GM19025 (cell line): ENCODE measurements at regions not wholly inside any gene's neighbourhood (a gene's known extent, or its start where the extent isn't known, plus 50 kb on each side); places are given as distances from the start of the nearest gene placed in this dataset.

ENCODE experiments used
- ATAC-seq: cut with Tn5 transposase; IDR thresholded peaks from one replicate; pipeline ENCODE4 v1.9.1; 2021; ENCODE audit warnings: mild to moderate bottlenecking, low read depth, moderate library complexity; ENCODE audit not compliant: unreplicated experiment

DNA sequence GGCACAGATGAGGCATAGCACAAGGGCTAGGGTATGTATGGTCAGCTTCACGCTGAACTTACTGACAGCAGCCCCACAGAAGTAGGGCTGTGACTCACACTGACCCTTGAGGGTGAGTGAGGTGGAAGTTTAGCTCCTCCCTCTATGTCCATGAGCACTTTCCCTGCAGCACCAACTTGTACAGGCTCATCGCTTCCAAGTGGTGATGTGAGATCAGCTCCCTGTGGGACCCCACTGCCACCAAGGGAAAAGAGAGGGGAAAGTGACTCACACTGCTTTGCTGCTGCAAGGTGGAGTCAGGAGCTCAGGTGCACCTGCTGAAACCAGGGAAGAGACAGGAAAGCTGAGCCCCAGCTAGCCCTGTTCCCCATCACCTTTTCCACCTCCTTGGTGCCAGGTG is 91.5 kb downstream of the TEX51 start:
- no peak for ATAC-seq

DNA sequence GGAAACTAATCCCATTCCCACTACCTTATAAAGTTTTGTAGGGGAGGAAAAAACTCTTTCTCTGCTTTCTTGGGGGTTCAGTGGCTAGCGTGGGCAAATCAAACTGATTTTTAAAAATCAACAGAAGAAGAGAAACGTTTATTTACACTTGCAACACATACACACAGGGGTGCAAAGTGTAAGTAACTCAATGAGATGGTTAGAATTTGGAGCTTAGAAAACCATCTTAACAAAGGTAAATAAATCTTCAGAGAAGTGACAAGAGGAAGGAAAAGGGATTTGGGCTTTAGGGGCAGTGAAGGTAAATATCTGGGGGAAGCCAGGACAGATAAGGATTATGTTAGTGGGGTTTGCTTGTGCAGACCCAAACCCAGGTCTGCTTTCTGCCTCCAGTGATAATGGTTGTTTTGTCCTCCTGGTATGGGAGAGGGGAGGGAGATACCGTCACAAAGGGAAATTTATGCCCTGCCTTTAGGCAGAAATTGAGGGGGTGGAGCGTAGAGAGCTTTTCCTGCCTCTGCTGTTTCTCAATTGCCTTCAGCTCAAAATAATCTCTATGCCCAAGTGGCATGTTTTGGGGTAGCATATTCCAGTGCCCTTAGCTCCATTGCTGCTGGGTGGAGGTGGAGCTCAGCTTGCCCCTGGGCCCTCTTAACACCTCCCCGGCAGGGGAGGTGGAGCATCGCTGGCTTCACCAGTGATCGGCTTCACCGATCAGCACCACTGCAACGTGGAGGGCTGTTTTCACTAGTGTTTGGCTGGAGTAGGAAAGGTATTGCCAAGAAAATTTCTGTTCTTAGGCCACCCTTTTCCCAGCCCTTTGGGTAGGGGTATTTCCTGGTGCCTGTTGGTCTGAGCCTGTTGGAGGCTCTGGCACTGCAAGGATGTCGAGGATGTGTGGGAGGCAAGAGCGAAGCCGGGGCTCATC is 92.2 kb downstream of the TEX51 start:
- ATAC-seq, result no peak

DNA sequence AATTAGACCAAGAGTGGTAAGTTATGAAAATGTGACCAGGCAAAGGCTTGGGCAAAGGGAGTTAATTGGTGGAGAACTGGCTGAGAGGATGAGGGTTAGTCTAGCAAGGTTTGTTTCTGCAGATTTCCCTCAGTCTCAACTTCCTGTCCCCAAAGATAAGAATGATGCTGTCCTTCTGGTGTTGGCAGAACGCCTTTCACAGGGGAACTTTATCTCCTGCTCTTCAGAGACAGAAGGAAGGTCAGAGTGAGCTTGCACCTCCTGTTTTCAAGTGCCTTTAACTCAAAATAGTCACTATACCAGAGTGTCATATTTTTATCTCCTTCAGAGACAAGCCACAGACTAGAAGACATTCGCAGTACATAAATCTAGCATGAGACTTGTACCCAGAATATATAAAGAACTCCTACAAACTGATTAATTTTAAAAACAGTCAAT is 95.7 kb downstream of the TEX51 start:
- ATAC-seq, result no peak

DNA sequence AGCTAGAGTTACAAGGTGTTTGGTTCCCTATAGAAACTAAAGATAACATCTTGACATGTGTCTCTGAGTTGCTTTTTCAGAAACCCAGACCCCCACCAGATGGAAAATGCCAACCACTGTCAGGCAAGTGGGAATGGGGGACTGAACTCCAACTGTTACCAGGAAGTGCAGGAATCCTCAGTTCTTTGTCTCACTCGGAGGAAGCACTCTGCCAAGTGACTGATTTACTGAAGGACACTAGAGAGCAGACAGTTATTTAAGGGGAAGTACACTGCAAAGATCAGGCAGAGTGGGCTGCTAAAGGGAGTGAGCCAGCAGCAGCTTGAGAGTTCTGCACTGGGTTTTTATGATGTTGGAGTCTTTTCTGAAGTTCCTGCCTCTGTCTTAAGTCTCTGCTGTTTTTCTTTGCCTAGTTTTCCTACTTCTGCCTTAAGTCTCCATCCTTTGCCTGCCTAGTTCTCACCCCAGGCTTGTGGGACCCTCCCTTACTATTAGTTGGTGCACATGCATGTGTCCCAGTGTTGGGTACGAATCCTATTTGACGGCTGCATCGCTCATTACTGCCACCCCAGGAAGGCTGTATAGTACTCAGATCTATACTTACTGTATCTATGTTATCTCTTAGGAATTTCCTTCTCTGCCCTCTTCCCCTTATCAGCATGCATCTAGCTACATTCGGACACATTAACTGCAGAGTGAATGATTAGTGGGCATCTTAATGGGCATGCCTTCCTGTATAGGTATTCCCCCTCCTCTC is 97.1 kb downstream of the TEX51 start:
- no peak for ATAC-seq

DNA sequence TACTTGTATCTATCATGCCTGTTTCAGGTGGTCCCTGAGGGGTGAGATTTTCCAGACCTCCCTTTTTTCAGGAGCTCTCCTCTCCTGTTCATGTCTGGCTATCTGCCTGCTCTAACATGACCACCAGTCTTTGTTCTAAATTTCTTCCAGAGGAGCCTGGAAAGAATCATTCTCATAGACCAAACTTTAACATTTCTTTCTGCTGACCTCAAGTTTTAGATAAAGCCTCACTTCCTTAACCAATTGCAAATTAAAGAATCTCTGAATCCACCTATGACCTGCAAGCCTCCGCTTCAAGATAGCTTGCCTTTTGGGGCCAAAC is 97.6 kb downstream of the TEX51 start:
- ATAC-seq, result no peak
